ENCODE measurements at regions not wholly inside any gene's neighbourhood (a gene's known extent, or its start where the extent isn't known, plus 50 kb on each side); places are given as distances from the start of the nearest gene placed in this dataset.
"Not testable (repeated sequence)": the region's sequence is repeated elsewhere in the genome, so short reads cannot be mapped to it uniquely, and the experiment has no call there.

GRCh38 chr17:51387986-51388385, 127.6 kb downstream of the UTP18 start:
- DNase-seq (ENCODE audit: low read depth) = no peak

- DNase-seq (ENCODE audit: low read depth) = no peak
These were observed 129.5 kb downstream of the UTP18 start for GRCh38 chr17:51389875-51390274.

GRCh38 chr17:51391982-51392654, 131.8 kb downstream of the UTP18 start:
- no peak for DNase-seq (ENCODE audit: low read depth)

GRCh38 chr17:51395621-51396020, 135.3 kb downstream of the UTP18 start:
- no peak for DNase-seq (ENCODE audit: low read depth)

- no peak for DNase-seq (ENCODE audit: low read depth)
These were observed 137.2 kb downstream of the UTP18 start for GRCh38 chr17:51397361-51398127.

GRCh38 chr17:51398128-51398525, 137.8 kb downstream of the UTP18 start:
- no peak for DNase-seq (ENCODE audit: low read depth)

DNA sequence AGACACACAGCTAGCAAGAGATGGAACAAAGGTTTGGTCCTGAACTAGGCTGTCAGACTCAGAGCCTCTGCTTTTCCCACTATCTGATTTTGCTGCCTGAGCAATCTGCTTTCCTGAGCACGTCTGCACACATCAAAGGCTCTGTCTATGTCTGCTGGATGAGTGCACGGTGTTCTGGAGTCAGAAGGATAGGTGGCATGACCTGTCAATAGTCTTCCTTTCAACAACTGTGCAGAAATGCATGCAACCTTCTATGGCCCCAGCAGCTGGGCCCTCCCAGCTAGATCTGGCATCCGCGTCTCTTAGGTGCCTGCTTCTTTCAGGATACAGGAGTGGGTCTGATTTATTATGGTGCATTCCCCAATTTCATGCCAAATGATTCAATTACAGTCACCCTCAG, 138.3 kb downstream of the UTP18 start:
- DNase-seq (ENCODE audit: low read depth) = no peak

DNA sequence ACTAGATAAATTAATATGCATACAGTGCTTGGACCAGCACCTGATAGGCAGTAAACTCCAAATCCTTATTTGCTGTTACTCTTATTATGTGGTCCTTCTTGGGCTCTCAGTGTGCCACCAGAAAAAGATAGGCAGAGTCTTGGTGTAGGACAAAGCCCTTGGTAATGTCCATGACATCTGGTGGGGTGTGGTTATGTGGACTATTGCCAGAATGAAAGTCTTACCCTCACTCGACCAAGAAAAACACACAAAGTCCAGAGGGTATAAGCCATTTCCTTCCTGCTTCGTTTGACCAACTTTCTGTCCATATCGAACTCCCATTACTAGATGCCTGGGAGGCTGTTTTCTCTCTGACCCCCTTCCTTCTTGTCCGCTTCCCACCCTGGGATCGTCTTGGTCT, 140.9 kb downstream of the UTP18 start:
- DNase-seq (ENCODE audit: low read depth) = no peak

- DNase-seq (ENCODE audit: low read depth) = no peak
These were observed 142.6 kb downstream of the UTP18 start for GRCh38 chr17:51402899-51403298.

DNA sequence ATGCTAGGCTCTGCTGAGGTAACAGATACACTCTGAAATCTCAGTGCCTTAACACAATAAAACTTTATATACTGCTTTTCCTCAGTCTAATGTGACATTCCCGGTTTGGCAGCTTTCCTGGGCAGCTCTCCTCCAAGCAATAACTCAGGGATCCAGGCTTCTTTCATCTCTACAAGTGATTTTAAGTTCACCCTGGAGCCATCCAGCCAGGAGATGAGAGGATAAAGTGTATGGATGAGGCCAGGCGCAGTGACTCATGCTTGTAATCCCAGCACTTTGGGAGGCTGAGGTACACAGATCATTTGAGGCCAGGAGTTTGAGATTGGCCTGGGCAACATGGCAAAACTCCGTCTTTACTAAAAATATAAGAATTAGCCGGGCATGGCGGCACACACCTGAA, 147.2 kb downstream of the UTP18 start:
- no peak for DNase-seq (ENCODE audit: low read depth)

DNA sequence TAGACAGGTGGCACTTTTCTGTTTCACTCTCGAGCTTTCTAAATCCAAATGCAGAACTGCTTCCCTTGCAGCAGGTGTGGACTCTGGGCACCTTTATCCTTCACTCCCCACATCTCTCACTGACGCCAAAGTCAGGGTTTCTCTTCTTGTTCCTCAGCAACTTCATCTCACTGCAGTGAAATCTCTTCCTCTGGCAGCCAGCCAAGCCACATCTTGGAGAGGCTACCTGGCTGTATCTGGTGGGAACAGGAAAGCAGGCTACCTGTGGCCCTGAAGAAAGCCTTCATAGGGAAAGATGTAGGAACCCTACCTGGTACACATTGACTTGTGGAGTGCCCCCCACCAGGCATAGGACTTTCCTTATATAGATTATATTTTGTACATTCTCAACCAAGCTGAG, 159.1 kb downstream of the UTP18 start:
- DNase-seq (ENCODE audit: low read depth) = no peak

DNA sequence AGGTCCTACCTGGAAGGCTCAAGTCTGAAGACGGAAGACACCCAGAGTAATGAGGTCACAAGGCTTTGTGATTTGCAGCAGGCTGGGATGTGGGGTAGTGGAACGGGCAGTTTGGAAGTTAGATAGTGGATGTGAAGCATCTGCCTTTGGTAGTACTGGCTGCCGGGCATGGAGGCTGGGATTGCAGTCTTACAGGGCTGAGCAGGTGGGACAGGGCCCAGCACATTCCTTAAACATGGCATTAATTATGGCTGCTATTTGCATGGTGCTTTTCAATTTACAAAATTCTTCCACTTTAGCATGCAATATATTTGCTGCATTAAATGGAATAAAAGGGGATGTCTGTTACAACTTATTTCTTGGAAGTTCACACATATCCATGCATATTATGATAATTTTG, 161.2 kb downstream of the UTP18 start:
- DNase-seq (ENCODE audit: low read depth) = no peak

- no peak for DNase-seq (ENCODE audit: low read depth)
These were observed 162.3 kb downstream of the UTP18 start for GRCh38 chr17:51422634-51423033.

GRCh38 chr17:51423421-51424160, 163.2 kb downstream of the UTP18 start:
- DNase-seq (ENCODE audit: low read depth) = no peak

- no peak for DNase-seq (ENCODE audit: low read depth)
These were observed 165.4 kb downstream of the UTP18 start for GRCh38 chr17:51425773-51426172.

GRCh38 chr17:51427323-51427811, 167.0 kb downstream of the UTP18 start:
- no peak for DNase-seq (ENCODE audit: low read depth)

- DNase-seq (ENCODE audit: low read depth) = no peak
These were observed 167.5 kb downstream of the UTP18 start for GRCh38 chr17:51427856-51428255.

DNA sequence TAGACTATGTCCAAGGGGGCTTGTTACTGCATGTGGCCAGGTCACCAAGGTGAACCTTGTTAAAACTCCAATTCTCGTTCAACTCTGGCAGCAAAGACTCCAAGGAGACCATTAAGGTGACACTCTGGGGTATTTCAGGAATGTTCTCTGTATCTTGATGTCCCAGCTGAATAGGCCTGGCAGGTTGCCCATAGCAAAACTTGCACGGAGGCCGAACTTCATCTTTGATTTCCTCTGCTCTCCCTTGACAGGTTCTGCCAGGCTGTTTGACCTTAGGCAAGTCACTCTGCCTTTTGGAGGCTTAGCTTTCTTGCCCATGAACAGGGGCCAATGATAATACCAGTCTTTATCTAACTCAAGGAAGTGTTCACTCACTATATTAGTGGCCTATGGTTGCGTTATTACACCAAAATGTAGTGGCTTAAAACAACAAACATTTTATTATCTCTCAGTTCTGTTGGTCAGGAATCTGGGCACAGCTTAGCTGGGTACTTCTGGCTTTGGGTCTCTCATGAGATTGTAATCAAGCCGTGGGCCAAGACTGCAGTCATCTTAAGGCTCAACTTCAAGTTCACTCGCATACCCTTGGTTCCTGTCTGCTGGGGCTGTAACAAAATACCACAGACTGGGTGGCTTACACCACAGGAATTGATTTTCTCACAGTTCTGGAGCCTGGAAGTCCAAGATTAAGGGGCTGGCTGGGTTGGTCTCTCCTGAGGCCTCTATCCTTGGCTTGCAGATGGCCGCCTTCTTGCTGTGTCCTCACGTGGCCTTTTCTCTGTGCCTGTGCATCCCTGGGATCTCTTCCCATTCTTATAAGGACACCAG, 168.5 kb downstream of the UTP18 start:
- no peak for DNase-seq (ENCODE audit: low read depth)

DNA sequence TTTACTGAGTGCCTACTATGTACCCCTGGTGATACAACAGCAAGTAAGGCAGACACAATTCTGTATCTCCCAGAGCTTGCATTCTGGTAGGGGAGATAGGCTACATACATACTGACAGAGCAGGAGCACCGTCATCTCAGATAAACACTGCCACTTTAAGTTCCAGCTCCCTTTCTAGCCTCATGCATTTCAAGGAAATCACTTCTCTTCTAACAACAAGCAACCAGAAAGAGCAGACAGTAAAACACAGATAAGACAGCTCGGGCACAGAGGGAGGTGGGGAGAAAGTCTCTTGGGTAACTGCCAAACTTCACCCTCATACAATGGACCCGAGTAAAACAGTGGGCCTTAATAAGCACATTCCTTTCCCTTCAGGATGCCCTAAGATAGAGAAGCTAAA, 169.6 kb downstream of the UTP18 start:
- DNase-seq (ENCODE audit: low read depth) = not testable (repeated sequence)

GRCh38 chr17:51430591-51430990, 170.2 kb downstream of the UTP18 start:
- DNase-seq (ENCODE audit: low read depth) = no peak
